HCT116 (cell line): ENCODE measurements at regions not wholly inside any gene's neighbourhood (a gene's known extent, or its start where the extent isn't known, plus 50 kb on each side); places are given as distances from the start of the nearest gene placed in this dataset.

Experiments used
- ATAC-seq: fragments of 200-7000 bp; cut with Tn5 transposase; 2 replicates; pipeline ENCODE4 v1.9.1; 2020; ENCODE audit warnings: mild to moderate bottlenecking, moderate library complexity
- BruUV-seq: library from RNA; stranded (reverse); fragments of 400-500 nt; replicated peaks from 2 replicates; lab custom pipeline; 2021; lab: Mats Ljungman, UMichigan
- CTCF ChIA-PET: fragments of 300-600 bp; sonication (Branson Sonifier 250); formaldehyde crosslinking; loops from one replicate; lab custom pipeline; 2021; ENCODE audit warnings: antibody characterized with exemption; lab: Charles Lee
- POLR2A ChIA-PET: fragments of 300-600, 350-600 bp; sonication (Branson Sonifier 250); formaldehyde crosslinking; loops from one replicate; lab custom pipeline; 2021; ENCODE audit warnings: antibody characterized with exemption; lab: Charles Lee
- RAD21 ChIA-PET, 2 experiments: fragments of 300-600 bp; sonication (Branson Sonifier 250); formaldehyde crosslinking; loops; one replicate each; lab custom pipeline; 2023; ENCODE audit warnings: low total read pairs in 2 of 2; ENCODE audit not compliant: uncharacterized antibody in 2 of 2, unreplicated experiment in 2 of 2, low non-redundant PET in 1 of 2; lab: Charles Lee
- DNase-seq: peaks from one replicate; pipeline ENCODE4 v3.0.0-alpha.2; 2010; ENCODE audit warnings: low read depth, low spot score
- H2AFZ ChIP-seq: fragments of 200-600 bp; shearing (Covaris generic), sonication (generic); 2 replicates; pipeline ENCODE4 v1.6.1; 2017; ENCODE audit warnings: low read depth, mixed run types, mixed read lengths, antibody characterized with exemption, low read length; ENCODE audit not compliant: poor library complexity, severe bottlenecking
- H3K27ac ChIP-seq: 2 replicates; pipeline ENCODE4 v1.5.1; 2012; ENCODE audit warnings: low read depth, low read length
- H3K27me3 ChIP-seq: fragments of 200-600 bp; sonication (generic); 2 replicates; pipeline ENCODE4 v1.6.1; 2016; ENCODE audit warnings: mixed run types, low read length, mixed read lengths; ENCODE audit not compliant: insufficient read depth
- H3K36me3 ChIP-seq, 2 experiments: fragments of 200-500 bp in 1 of 2; fragments of 200-600 bp in 1 of 2; sonication (Bioruptor generic) in 1 of 2; sonication (generic) in 1 of 2; 2 replicates each; pipeline versions ENCODE4 v1.5.1 to v1.6.1; 2014 to 2016; ENCODE audit warnings: low read length in 2 of 2, inconsistent platforms in 1 of 2, mixed read lengths in 1 of 2, mixed run types in 1 of 2; ENCODE audit not compliant: insufficient read depth in 2 of 2, control insufficient read depth in 1 of 2
- H3K4me1 ChIP-seq, 2 experiments: fragments of 200-600 bp in 1 of 2; sonication (generic) in 1 of 2; 2 replicates each; pipeline versions ENCODE4 v1.5.1 to v1.6.1; 2012 to 2017; ENCODE audit warnings: low read length in 2 of 2, inconsistent platforms in 1 of 2, mild to moderate bottlenecking in 1 of 2, mixed read lengths in 1 of 2, mixed run types in 1 of 2, moderate library complexity in 1 of 2; ENCODE audit not compliant: insufficient read depth in 2 of 2, control insufficient read depth in 1 of 2
- H3K4me2 ChIP-seq: fragments of 200-600 bp; sonication (generic); 2 replicates; pipeline ENCODE4 v1.6.1; 2017; ENCODE audit warnings: mixed run types, low read length, mixed read lengths
- H3K4me3 ChIP-seq, 2 experiments: fragments of 200-600 bp in 1 of 2; sonication (generic) in 1 of 2; replicated peaks in 1 of 2; 2 replicates each; pipeline ENCODE4 v1.5.1; 2011 to 2016; ENCODE audit warnings: low read length in 2 of 2, control low read depth in 1 of 2, low read depth in 1 of 2, mild to moderate bottlenecking in 1 of 2, mixed read lengths in 1 of 2, mixed run types in 1 of 2
- H3K79me2 ChIP-seq: fragments of 200-600 bp; sonication (generic); 2 replicates; pipeline ENCODE4 v1.6.1; 2017; ENCODE audit warnings: mild to moderate bottlenecking, mixed run types, low read length, moderate library complexity, mixed read lengths; ENCODE audit not compliant: insufficient read depth
- H3K9ac ChIP-seq: fragments of 200-600 bp; sonication (generic); 2 replicates; pipeline ENCODE4 v1.6.1; 2016; ENCODE audit warnings: low read length, mixed read lengths
- H3K9me2 ChIP-seq: fragments of 200-600 bp; sonication (generic), shearing (Covaris generic); 2 replicates; pipeline ENCODE4 v1.6.1; 2017; ENCODE audit warnings: mixed run types, mild to moderate bottlenecking, moderate library complexity; ENCODE audit not compliant: insufficient read depth
- H3K9me3 ChIP-seq, 2 experiments: fragments of 200-500 bp in 1 of 2; fragments of 200-600 bp in 1 of 2; sonication (Bioruptor generic) in 1 of 2; sonication (generic) in 1 of 2; 2 replicates each; pipeline ENCODE4 v1.6.1; 2014 to 2017; ENCODE audit warnings: low read length in 2 of 2, mixed read lengths in 2 of 2, inconsistent platforms in 1 of 2, low read depth in 1 of 2, mild to moderate bottlenecking in 1 of 2, mixed run types in 1 of 2, moderate library complexity in 1 of 2; ENCODE audit not compliant: control insufficient read depth in 1 of 2, insufficient read depth in 1 of 2
- H4K20me1 ChIP-seq: fragments of 200-600 bp; sonication (generic), shearing (Covaris generic); 2 replicates; pipeline ENCODE4 v1.6.1; 2017; ENCODE audit warnings: mixed run types, mild to moderate bottlenecking, moderate library complexity; ENCODE audit not compliant: insufficient read depth
- CEBPB ChIP-seq: IDR thresholded peaks from 2 replicates; pipeline ENCODE4 v1.6.1; 2012; ENCODE audit warnings: low read depth
- CTCF ChIP-seq, 3 experiments: fragments of 200-600 bp in 1 of 3; sonication (generic) in 1 of 3; IDR thresholded peaks in 2 of 3; conservative IDR thresholded peaks in 1 of 3; 2 replicates each; pipeline ENCODE4 v1.5.1; 2012 to 2017; ENCODE audit warnings: low read depth in 2 of 3, low read length in 2 of 3, antibody characterized with exemption in 1 of 3, borderline replicate concordance in 1 of 3, control low read depth in 1 of 3, mild to moderate bottlenecking in 1 of 3, mixed read lengths in 1 of 3, mixed run types in 1 of 3, moderate library complexity in 1 of 3; ENCODE audit not compliant: insufficient read depth in 1 of 3
- EZH2phosphoT487 ChIP-seq: fragments of 200-600 bp; IDR thresholded peaks from 2 replicates; pipeline ENCODE4 v1.6.1; 2018; ENCODE audit warnings: antibody characterized with exemption, borderline replicate concordance
- FOSL1 ChIP-seq: IDR thresholded peaks from 2 replicates; pipeline ENCODE4 v1.6.1; 2012; ENCODE audit warnings: low read depth
- JUND ChIP-seq: IDR thresholded peaks from 2 replicates; pipeline ENCODE4 v1.6.1; 2012
- POLR2AphosphoS5 ChIP-seq: IDR thresholded peaks from 2 replicates; pipeline ENCODE4 v1.6.1; 2011; ENCODE audit warnings: mild to moderate bottlenecking, low read depth, low read length, moderate library complexity
- REST ChIP-seq: IDR thresholded peaks from 2 replicates; pipeline ENCODE4 v1.6.1; 2012; ENCODE audit warnings: low read depth
- SRF ChIP-seq: IDR thresholded peaks from 2 replicates; pipeline ENCODE4 v1.6.1; 2012; ENCODE audit warnings: low read depth
- TCF7L2 ChIP-seq: IDR thresholded peaks from 2 replicates; pipeline ENCODE4 v1.7.0; 2011; ENCODE audit warnings: borderline replicate concordance, inconsistent platforms; ENCODE audit not compliant: insufficient read depth, insufficient read length; ENCODE audit errors: extremely low read depth
- ZNF274 ChIP-seq: fragments of 200-500 bp; sonication (Bioruptor generic); IDR thresholded peaks from 2 replicates; pipeline ENCODE4 v1.6.1; 2014; ENCODE audit warnings: mild to moderate bottlenecking, low read depth, low read length, inconsistent platforms
- intact Hi-C: fragments of 100-400 bp; cut with micrococcal nuclease; formaldehyde crosslinking; loops from 2 replicates; pipeline ENCODE4 v1.10.0; 2022

- Histone ChIP-seq H3K9ac (no peak overlapping the region), H3K4me3 (no peak overlapping the region), H2AFZ (no peak overlapping the region), H3K4me2 (no peak overlapping the region), H3K27me3 (no peaks in the 10 kb centered on the region), H3K4me1 (no peaks in the 10 kb centered on the region), H4K20me1 (no peaks in the 10 kb centered on the region), H3K79me2 (no peaks in the 10 kb centered on the region), H3K9me3 (peaks cover 9 to 13% of the 10 kb centered on the region in 2 experiments; a peak in 2 of 4 replicates), H3K27ac (no peak overlapping the region), H3K9me2 (no peaks in the 10 kb centered on the region), H3K36me3 (no peaks in the 10 kb centered on the region)
- DNase-seq (no peak), ATAC-seq (no peak)
- intact Hi-C loops = no loop called here
- ChIA-PET POLR2A (no interaction called here), CTCF (no interaction called here), RAD21 (no interaction called here)
- no TSS peak for BruUV-seq
- TF ChIP-seq JUND (no peak), CEBPB (no peak), CTCF (IDR thresholded peaks at IDR 0.05 in 2 of 3, conservative IDR thresholded peaks at IDR 0.05 in 1 of 3; ENCODE audit: borderline replicate concordance in 1 of 3, insufficient read depth in 1 of 3, low read depth in 2 of 3, low read length in 2 of 3) (no peak), POLR2AphosphoS5 (no peak), TCF7L2 (no peak), EZH2phosphoT487 (no peak), REST (no peak), ZNF274 (no peak), FOSL1 (no peak), SRF (no peak)
Observed at GRCh38 chr1:72394457-72394856, 112.1 kb upstream of the NEGR1 start.
